ENCODE measurements at regions not wholly inside any gene's neighbourhood (a gene's known extent, or its start where the extent isn't known, plus 50 kb on each side); places are given as distances from the start of the nearest gene placed in this dataset.

DNA sequence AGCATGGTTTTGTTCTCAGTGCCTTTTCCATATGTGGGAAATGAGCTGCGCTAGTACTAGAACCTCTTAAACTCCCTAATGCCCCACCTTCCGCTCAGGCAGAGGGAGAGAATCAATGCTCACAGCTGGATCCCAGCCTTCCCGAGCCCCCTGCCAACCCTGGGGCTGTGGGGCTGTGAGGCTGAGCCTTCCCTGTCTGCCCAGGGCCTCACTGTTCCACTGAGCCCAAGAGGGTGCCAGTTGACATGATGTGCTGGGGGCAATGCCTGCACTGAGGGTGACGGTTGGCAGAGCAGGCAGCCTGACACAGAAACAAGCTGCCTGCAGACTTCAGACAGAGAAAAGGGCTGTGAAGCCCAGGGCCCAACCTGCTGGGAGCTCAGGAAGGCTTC is 602.4 kb upstream of the RAB6C start:
- H2AFZ ChIP-seq (ENCODE audit: low read depth): no peak overlapping the region
- H3K27ac ChIP-seq (ENCODE audit: low read depth in 2 of 2, low read length in 1 of 2): no peak overlapping the region
- H3F3A ChIP-seq (replicated peaks; ENCODE audit: insufficient read depth): no peaks in the 10 kb centered on the region
- H3K4me2 ChIP-seq: no peak overlapping the region
- no peaks in the 10 kb centered on the region for H4K20me1 ChIP-seq (ENCODE audit: insufficient read depth)
- ChIA-PET POLR2A (no interaction called here), CTCF (interaction anchor here (1.0 to 2.4 kb wide), 2 partner anchors 20 to 22 kb away, joined by 3 to 7 read pairs; no protein-coding TSS in a partner anchor)
- WGBS (ENCODE audit: low lambda C conversion rate): 39% methylated on average over 3 of the region's 4 CpGs
- no peak for DNase-seq
- H3K79me2 ChIP-seq (ENCODE audit: insufficient read depth): no peaks in the 10 kb centered on the region
- no peaks in the 10 kb centered on the region for H3K9me3 ChIP-seq
- H3K9me2 ChIP-seq: no peaks in the 10 kb centered on the region
- no peak for TF ChIP-seq TEAD4 (IDR thresholded peaks at IDR 0.05; ENCODE audit: borderline replicate concordance, insufficient read depth)
- TF ChIP-seq JUND (IDR thresholded peaks at IDR 0.05): no peak
- TF ChIP-seq, protein P1, sequence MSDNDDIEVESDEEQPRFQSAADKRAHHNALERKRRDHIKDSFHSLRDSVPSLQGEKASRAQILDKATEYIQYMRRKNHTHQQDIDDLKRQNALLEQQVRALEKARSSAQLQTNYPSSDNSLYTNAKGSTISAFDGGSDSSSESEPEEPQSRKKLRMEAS (IDR thresholded peaks at IDR 0.05; ENCODE audit: low read depth): no peak
- no peak for TF ChIP-seq RCOR1 (IDR thresholded peaks at IDR 0.05; ENCODE audit: low read length)
- TF ChIP-seq YY1 (IDR thresholded peaks at IDR 0.05; ENCODE audit: low read depth): no peak
- TF ChIP-seq EP300 (IDR thresholded peaks at IDR 0.05; ENCODE audit: borderline replicate concordance in 1 of 2, low read depth in 1 of 2, low read length in 1 of 2): no peak
- TF ChIP-seq FOXJ3 (CRISPR knock-in tag; IDR thresholded peaks at IDR 0.05): no peak
- no peak for TF ChIP-seq ELF1 (IDR thresholded peaks at IDR 0.05)
- no peak for TF ChIP-seq SIN3A (IDR thresholded peaks at IDR 0.05; ENCODE audit: borderline replicate concordance, low read depth, low read length)
- TF ChIP-seq, protein P2, sequence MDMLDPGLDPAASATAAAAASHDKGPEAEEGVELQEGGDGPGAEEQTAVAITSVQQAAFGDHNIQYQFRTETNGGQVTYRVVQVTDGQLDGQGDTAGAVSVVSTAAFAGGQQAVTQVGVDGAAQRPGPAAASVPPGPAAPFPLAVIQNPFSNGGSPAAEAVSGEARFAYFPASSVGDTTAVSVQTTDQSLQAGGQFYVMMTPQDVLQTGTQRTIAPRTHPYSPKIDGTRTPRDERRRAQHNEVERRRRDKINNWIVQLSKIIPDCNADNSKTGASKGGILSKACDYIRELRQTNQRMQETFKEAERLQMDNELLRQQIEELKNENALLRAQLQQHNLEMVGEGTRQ (IDR thresholded peaks at IDR 0.05; ENCODE audit: borderline replicate concordance, low read depth, low read length): no peak
- TF ChIP-seq, protein P3, sequence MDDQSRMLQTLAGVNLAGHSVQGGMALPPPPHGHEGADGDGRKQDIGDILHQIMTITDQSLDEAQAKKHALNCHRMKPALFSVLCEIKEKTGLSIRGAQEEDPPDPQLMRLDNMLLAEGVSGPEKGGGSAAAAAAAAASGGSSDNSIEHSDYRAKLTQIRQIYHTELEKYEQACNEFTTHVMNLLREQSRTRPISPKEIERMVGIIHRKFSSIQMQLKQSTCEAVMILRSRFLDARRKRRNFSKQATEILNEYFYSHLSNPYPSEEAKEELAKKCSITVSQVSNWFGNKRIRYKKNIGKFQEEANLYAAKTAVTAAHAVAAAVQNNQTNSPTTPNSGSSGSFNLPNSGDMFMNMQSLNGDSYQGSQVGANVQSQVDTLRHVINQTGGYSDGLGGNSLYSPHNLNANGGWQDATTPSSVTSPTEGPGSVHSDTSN (IDR thresholded peaks at IDR 0.05): no peak
- no peak for TF ChIP-seq FOSL2 (IDR thresholded peaks at IDR 0.05; ENCODE audit: borderline replicate concordance, low read depth)
- no peak for TF ChIP-seq POLR2AphosphoS5 (IDR thresholded peaks at IDR 0.05; ENCODE audit: low read depth, low read length)
- no peak for TF ChIP-seq RFX5 (IDR thresholded peaks at IDR 0.05; ENCODE audit: low read length)
- H3K27me3 ChIP-seq (ENCODE audit: insufficient read depth): no peaks in the 10 kb centered on the region
- no peak overlapping the region for H3K4me3 ChIP-seq (ENCODE audit: low read depth in 2 of 2, low read length in 1 of 2)
- peaks cover 0 to 2% of the 10 kb centered on the region in 2 experiments; a peak in 2 of 4 replicates for H3K4me1 ChIP-seq (ENCODE audit: control insufficient read depth in 1 of 2, insufficient read depth in 2 of 2, low read depth in 1 of 2, low read length in 1 of 2)
- H3K9ac ChIP-seq: no peak overlapping the region
- no peaks in the 10 kb centered on the region for H3K36me3 ChIP-seq (replicated peaks in 1 of 2; ENCODE audit: control insufficient read depth in 1 of 2, insufficient read depth in 2 of 2, low read length in 1 of 2)

DNA sequence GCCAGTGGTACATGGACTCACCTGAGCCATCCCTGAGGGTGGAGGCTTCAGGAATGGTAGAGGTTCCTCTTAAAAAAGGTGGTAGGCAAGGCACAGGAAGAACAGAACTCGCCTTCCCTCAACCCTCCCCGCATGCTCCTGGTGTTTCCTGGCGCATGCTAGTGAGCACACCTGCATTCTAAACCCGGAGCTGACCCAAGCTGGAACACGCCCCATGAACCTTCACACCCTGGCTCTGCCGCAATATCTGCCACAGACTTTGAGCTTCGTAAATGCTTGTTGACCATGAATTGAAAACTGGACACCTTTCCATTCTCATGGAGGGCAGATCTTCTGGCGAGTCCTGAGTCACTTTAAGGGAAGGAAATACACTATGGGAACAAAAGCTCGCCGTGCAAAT is 601.3 kb upstream of the RAB6C start:
- no peak overlapping the region for H3K27ac ChIP-seq (ENCODE audit: low read depth in 2 of 2, low read length in 1 of 2)
- no peaks in the 10 kb centered on the region for H4K20me1 ChIP-seq (ENCODE audit: insufficient read depth)
- peaks cover 0 to 2% of the 10 kb centered on the region in 2 experiments; a peak in 2 of 4 replicates for H3K4me1 ChIP-seq (ENCODE audit: control insufficient read depth in 1 of 2, insufficient read depth in 2 of 2, low read depth in 1 of 2, low read length in 1 of 2)
- POLR2A ChIA-PET: no interaction called here
- H3K36me3 ChIP-seq (replicated peaks in 1 of 2; ENCODE audit: control insufficient read depth in 1 of 2, insufficient read depth in 2 of 2, low read length in 1 of 2): no peaks in the 10 kb centered on the region
- no peak overlapping the region for H3K4me3 ChIP-seq (ENCODE audit: low read depth in 2 of 2, low read length in 1 of 2)
- no peak overlapping the region for H2AFZ ChIP-seq (ENCODE audit: low read depth)
- H3F3A ChIP-seq (replicated peaks; ENCODE audit: insufficient read depth): no peaks in the 10 kb centered on the region
- 35% methylated on average over 10 of the region's 10 CpGs for WGBS (ENCODE audit: low lambda C conversion rate)
- CTCF ChIA-PET: interaction anchor here (2.4 kb wide), 2 partner anchors 19 to 21 kb away, joined by 7 to 8 read pairs; no protein-coding TSS in a partner anchor
- no peak overlapping the region for H3K9ac ChIP-seq
- no peak overlapping the region for H3K4me2 ChIP-seq
- no peaks in the 10 kb centered on the region for H3K9me3 ChIP-seq
- H3K27me3 ChIP-seq (ENCODE audit: insufficient read depth): no peaks in the 10 kb centered on the region
- no peaks in the 10 kb centered on the region for H3K9me2 ChIP-seq
- DNase-seq: no peak
- no peaks in the 10 kb centered on the region for H3K79me2 ChIP-seq (ENCODE audit: insufficient read depth)
- TF ChIP-seq POLR2AphosphoS5 (IDR thresholded peaks at IDR 0.05; ENCODE audit: low read depth, low read length) (no peak), NFIC (IDR thresholded peaks at IDR 0.05; ENCODE audit: borderline replicate concordance) (no peak), YY1 (IDR thresholded peaks at IDR 0.05; ENCODE audit: low read depth) (no peak), RCOR1 (IDR thresholded peaks at IDR 0.05; ENCODE audit: low read length) (no peak), JUND (IDR thresholded peaks at IDR 0.05) (no peak)
- TF ChIP-seq, protein P3 (IDR thresholded peaks at IDR 0.05): no peak
- TF ChIP-seq, protein P2 (IDR thresholded peaks at IDR 0.05; ENCODE audit: borderline replicate concordance, low read depth, low read length): no peak
- TF ChIP-seq, protein P4, sequence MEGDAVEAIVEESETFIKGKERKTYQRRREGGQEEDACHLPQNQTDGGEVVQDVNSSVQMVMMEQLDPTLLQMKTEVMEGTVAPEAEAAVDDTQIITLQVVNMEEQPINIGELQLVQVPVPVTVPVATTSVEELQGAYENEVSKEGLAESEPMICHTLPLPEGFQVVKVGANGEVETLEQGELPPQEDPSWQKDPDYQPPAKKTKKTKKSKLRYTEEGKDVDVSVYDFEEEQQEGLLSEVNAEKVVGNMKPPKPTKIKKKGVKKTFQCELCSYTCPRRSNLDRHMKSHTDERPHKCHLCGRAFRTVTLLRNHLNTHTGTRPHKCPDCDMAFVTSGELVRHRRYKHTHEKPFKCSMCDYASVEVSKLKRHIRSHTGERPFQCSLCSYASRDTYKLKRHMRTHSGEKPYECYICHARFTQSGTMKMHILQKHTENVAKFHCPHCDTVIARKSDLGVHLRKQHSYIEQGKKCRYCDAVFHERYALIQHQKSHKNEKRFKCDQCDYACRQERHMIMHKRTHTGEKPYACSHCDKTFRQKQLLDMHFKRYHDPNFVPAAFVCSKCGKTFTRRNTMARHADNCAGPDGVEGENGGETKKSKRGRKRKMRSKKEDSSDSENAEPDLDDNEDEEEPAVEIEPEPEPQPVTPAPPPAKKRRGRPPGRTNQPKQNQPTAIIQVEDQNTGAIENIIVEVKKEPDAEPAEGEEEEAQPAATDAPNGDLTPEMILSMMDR (IDR thresholded peaks at IDR 0.05): no peak
- TF ChIP-seq, protein P5, sequence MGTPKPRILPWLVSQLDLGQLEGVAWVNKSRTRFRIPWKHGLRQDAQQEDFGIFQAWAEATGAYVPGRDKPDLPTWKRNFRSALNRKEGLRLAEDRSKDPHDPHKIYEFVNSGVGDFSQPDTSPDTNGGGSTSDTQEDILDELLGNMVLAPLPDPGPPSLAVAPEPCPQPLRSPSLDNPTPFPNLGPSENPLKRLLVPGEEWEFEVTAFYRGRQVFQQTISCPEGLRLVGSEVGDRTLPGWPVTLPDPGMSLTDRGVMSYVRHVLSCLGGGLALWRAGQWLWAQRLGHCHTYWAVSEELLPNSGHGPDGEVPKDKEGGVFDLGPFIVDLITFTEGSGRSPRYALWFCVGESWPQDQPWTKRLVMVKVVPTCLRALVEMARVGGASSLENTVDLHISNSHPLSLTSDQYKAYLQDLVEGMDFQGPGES (IDR thresholded peaks at IDR 0.05; ENCODE audit: low read depth, low read length): no peak

Measured in SK-N-SH (cell line).